AG04449 (cell line): ENCODE measurements at regions not wholly inside any gene's neighbourhood (a gene's known extent, or its start where the extent isn't known, plus 50 kb on each side); places are given as distances from the start of the nearest gene placed in this dataset.

ENCODE experiments used
- CTCF ChIA-PET: fragments of 350-600 bp; formaldehyde crosslinking; extraction: SDS; loops from one replicate; lab custom pipeline; 2021; ENCODE audit warnings: antibody characterized with exemption; lab: Yijun Ruan, JAX
- POLR2A ChIA-PET: fragments of 400-600, 350-600 bp; formaldehyde crosslinking; extraction: SDS; loops from one replicate; lab custom pipeline; 2020; ENCODE audit warnings: antibody characterized with exemption, inconsistent platforms; lab: Yijun Ruan, JAX
- DNase-seq: peaks from one replicate; pipeline ENCODE4 v3.0.0-alpha.2; 2010; ENCODE audit warnings: low read depth, low spot score
- H3K4me3 ChIP-seq: 2 replicates; pipeline ENCODE4 v1.5.1; 2011; ENCODE audit warnings: low read depth, mild to moderate bottlenecking, control low read depth, low read length
- CTCF ChIP-seq: IDR thresholded peaks from one replicate; pipeline ENCODE4 v1.5.1; 2011; ENCODE audit warnings: mild to moderate bottlenecking, moderate library complexity, low read length, control low read depth, inconsistent platforms; ENCODE audit not compliant: insufficient read depth; ENCODE audit errors: missing control alignments

GRCh38 chr4:170770664-170771063, 680.9 kb upstream of the AADAT start:
- ChIA-PET CTCF (no interaction called here), POLR2A (no interaction called here)
- no peak for TF ChIP-seq CTCF

GRCh38 chr4:170769862-170770261, 680.1 kb upstream of the AADAT start:
- POLR2A ChIA-PET = no interaction called here
- CTCF ChIA-PET = no interaction called here
- no peak overlapping the region for H3K4me3 ChIP-seq
- no peak for DNase-seq
- TF ChIP-seq CTCF = no peak

More at GRCh38 chr4:170770664-170771063, 680.9 kb upstream of the AADAT start:
- DNase-seq = no peak
- no peak overlapping the region for H3K4me3 ChIP-seq

GRCh38 chr4:170758988-170759387, 669.2 kb upstream of the AADAT start:
- DNase-seq = no peak
- TF ChIP-seq CTCF = no peak
- CTCF ChIA-PET = no interaction called here
- POLR2A ChIA-PET = no interaction called here
- H3K4me3 ChIP-seq = no peak overlapping the region

- no peak for TF ChIP-seq CTCF
- CTCF ChIA-PET = no interaction called here
- POLR2A ChIA-PET = no interaction called here
- DNase-seq = no peak
- no peak overlapping the region for H3K4me3 ChIP-seq
These were observed 660.8 kb upstream of the AADAT start for GRCh38 chr4:170750519-170750918.

- DNase-seq = no peak
- H3K4me3 ChIP-seq = no peak overlapping the region
- TF ChIP-seq CTCF = no peak
- POLR2A ChIA-PET = no interaction called here
- CTCF ChIA-PET = no interaction called here
These were observed 659.2 kb upstream of the AADAT start for GRCh38 chr4:170748975-170749374.

GRCh38 chr4:170743633-170744032, 653.9 kb upstream of the AADAT start:
- CTCF ChIA-PET = no interaction called here
- DNase-seq = no peak
- H3K4me3 ChIP-seq = no peak overlapping the region

More at GRCh38 chr4:170743633-170744032, 653.9 kb upstream of the AADAT start:
- no peak for TF ChIP-seq CTCF
- POLR2A ChIA-PET = no interaction called here
